HG03571 (cell line): ENCODE measurements at regions not wholly inside any gene's neighbourhood (a gene's known extent, or its start where the extent isn't known, plus 50 kb on each side); places are given as distances from the start of the nearest gene placed in this dataset.

Source experiments
- ATAC-seq: cut with Tn5 transposase; IDR thresholded peaks from one replicate; pipeline ENCODE4 v1.9.1; 2021; ENCODE audit not compliant: unreplicated experiment

GRCh38 chr6:9957215-9957759 lies 457.6 kb downstream of the TFAP2A start:
- ATAC-seq, result no peak

- no peak for ATAC-seq
Observed at GRCh38 chr6:9948678-9949077, 466.2 kb downstream of the TFAP2A start.

- ATAC-seq, result no peak
Observed at GRCh38 chr6:9943986-9944385, 470.9 kb downstream of the TFAP2A start.

- ATAC-seq, result no peak
Observed at GRCh38 chr6:9943026-9943425, 471.8 kb downstream of the TFAP2A start.

- no peak for ATAC-seq
Observed at GRCh38 chr6:9942131-9942530, 472.7 kb downstream of the TFAP2A start.

- ATAC-seq, result no peak
Observed at GRCh38 chr6:9938801-9939200, 476.1 kb downstream of the TFAP2A start.

GRCh38 chr6:9937031-9937763 lies 477.7 kb downstream of the TFAP2A start:
- no peak for ATAC-seq

GRCh38 chr6:9936551-9936950 lies 478.3 kb downstream of the TFAP2A start:
- ATAC-seq, result no peak

GRCh38 chr6:9933677-9934076 lies 481.2 kb downstream of the TFAP2A start:
- no peak for ATAC-seq

GRCh38 chr6:9927275-9927674 lies 487.6 kb downstream of the TFAP2A start:
- no peak for ATAC-seq

- no peak for ATAC-seq
Observed at GRCh38 chr6:9924971-9925370, 489.9 kb downstream of the TFAP2A start.

- no peak for ATAC-seq
Observed at GRCh38 chr6:9921366-9921765, 493.5 kb downstream of the TFAP2A start.

GRCh38 chr6:9914951-9915350 lies 499.9 kb downstream of the TFAP2A start:
- ATAC-seq, result no peak

- no peak for ATAC-seq
Observed at GRCh38 chr6:9901376-9901775, 513.5 kb downstream of the TFAP2A start.

GRCh38 chr6:9896806-9897205 lies 518.1 kb downstream of the TFAP2A start:
- ATAC-seq, result no peak

- ATAC-seq, result no peak
Observed at GRCh38 chr6:9890893-9891292, 524.0 kb downstream of the TFAP2A start.

GRCh38 chr6:9890469-9890868 lies 524.4 kb downstream of the TFAP2A start:
- no peak for ATAC-seq

- ATAC-seq, result no peak
Observed at GRCh38 chr6:9878535-9878934, 536.3 kb downstream of the TFAP2A start.

- ATAC-seq, result no peak
Observed at GRCh38 chr6:9875605-9876353, 539.1 kb downstream of the TFAP2A start.

- no peak for ATAC-seq
Observed at GRCh38 chr6:9862603-9863167, 552.2 kb downstream of the TFAP2A start.

- ATAC-seq, result no peak
Observed at GRCh38 chr6:9851541-9852380, 563.1 kb downstream of the TFAP2A start.
